ENCODE measurements at regions not wholly inside any gene's neighbourhood (a gene's known extent, or its start where the extent isn't known, plus 50 kb on each side); places are given as distances from the start of the nearest gene placed in this dataset.

DNA sequence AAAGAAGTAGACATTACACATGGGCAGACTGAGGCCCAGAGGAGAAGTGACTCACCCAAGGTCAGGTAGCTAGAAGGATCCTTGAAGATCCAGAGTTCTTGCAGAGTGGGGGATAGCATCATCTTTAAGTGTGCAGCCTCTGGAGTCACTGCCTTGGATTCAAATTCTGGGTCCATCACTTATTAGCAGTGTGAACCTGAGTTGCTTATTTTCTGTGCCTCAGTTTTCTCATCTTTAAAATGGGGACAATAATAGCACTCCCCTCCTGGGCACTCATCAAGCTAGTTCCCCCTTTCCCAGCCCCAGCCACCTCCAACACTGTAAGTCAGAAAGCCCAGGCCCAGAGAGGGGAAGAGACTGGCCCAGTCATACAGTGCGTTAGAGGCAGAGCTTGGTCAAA is 141.8 kb upstream of the PJA1 start:
- TF ChIP-seq, protein P1, sequence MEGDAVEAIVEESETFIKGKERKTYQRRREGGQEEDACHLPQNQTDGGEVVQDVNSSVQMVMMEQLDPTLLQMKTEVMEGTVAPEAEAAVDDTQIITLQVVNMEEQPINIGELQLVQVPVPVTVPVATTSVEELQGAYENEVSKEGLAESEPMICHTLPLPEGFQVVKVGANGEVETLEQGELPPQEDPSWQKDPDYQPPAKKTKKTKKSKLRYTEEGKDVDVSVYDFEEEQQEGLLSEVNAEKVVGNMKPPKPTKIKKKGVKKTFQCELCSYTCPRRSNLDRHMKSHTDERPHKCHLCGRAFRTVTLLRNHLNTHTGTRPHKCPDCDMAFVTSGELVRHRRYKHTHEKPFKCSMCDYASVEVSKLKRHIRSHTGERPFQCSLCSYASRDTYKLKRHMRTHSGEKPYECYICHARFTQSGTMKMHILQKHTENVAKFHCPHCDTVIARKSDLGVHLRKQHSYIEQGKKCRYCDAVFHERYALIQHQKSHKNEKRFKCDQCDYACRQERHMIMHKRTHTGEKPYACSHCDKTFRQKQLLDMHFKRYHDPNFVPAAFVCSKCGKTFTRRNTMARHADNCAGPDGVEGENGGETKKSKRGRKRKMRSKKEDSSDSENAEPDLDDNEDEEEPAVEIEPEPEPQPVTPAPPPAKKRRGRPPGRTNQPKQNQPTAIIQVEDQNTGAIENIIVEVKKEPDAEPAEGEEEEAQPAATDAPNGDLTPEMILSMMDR (IDR thresholded peaks at IDR 0.05): no peak
- no peak for TF ChIP-seq POLR2A (IDR thresholded peaks at IDR 0.05)
